Left lung (tissue), 4 donors: ENCODE measurements at regions not wholly inside any gene's neighbourhood (a gene's known extent, or its start where the extent isn't known, plus 50 kb on each side); places are given as distances from the start of the nearest gene placed in this dataset.

Experiments used
- ATAC-seq: fragments of 200-7000 bp; cut with Tn5 transposase; one replicate; pipeline ENCODE4 v1.9.1; 2020; ENCODE audit warnings: moderate library complexity
- DNase-seq, 4 donors: peaks; one replicate each; pipeline ENCODE4 v3.0.0-alpha.2; 2013 to 2020
- H3K27ac ChIP-seq, 2 donors: fragments of 200-600 bp; sonication (generic) in 1 of 2; one replicate each; pipeline versions ENCODE4 v1.5.0 to v1.8.0; 2020 to 2021
- H3K27me3 ChIP-seq, 2 donors: fragments of 200-600 bp; sonication (generic) in 1 of 2; one replicate each; pipeline versions ENCODE4 v1.5.0 to v1.8.0; 2020 to 2021
- H3K36me3 ChIP-seq, 2 donors: fragments of 200-600 bp; sonication (generic) in 1 of 2; one replicate each; pipeline versions ENCODE4 v1.5.0 to v1.8.0; 2020 to 2021
- H3K4me1 ChIP-seq, 2 donors: fragments of 200-600 bp; one replicate each; pipeline ENCODE4 v1.8.0; 2021
- H3K4me3 ChIP-seq, 2 donors: fragments of 200-600 bp; sonication (generic) in 1 of 2; one replicate each; pipeline versions ENCODE4 v1.5.0 to v1.8.0; 2020 to 2021; ENCODE audit warnings: mild to moderate bottlenecking in 1 of 2
- H3K9me3 ChIP-seq, 2 donors: fragments of 200-600 bp; sonication (generic) in 1 of 2; one replicate each; pipeline versions ENCODE4 v1.5.0 to v1.8.0; 2020 to 2021
- intact Hi-C, 2 donors: fragments of 100-400 bp; cut with DNase I; formaldehyde crosslinking; loops; one replicate each; pipeline versions ENCODE4 v1.11.2 to v1.14.2; 2022
- TF ChIP-seq, protein P1 (sequence below), 2 donors: fragments of 200-600 bp; sonication (generic) in 1 of 2; IDR thresholded peaks; one replicate each; pipeline versions ENCODE4 v1.5.0 to v1.8.0; 2021; ENCODE audit warnings: antibody characterized with exemption in 2 of 2
- donor health status: DM: no; HTN: yes; CAD: no.
- donor health status: DM: no; HTN: no; CAD: no.

DNA sequence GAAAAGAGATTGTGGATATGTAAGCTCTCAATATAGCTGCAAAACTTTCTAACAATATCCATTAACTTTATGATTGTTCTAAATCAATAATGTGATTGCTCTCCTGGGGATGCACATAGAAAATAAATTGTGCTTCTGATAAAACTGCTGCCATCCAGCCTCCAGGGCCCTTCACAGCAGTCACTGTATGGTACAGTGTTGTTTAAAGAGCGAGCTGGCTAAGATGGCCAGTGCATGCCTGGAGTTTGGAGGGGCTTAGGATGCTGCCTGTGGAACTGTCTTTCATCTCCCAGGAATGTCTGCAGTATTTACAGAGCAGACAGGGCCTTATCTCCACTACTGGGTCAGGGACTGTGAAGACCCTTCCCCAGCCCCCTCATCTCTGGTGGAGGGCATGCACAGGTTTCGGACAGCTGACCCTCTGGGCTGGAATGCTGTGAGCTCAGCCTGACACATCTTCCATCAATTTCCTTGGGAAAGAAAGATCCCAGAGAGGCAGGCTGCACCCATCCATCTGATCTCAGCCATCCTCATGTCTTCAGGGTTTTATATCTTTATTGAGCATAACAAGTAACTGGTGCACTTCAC lies 137.0 kb downstream of the PLPP3 start:
- H3K9me3 ChIP-seq = no peaks in the 10 kb centered on the region
- H3K4me1 ChIP-seq = peaks cover 4 to 36% of the 10 kb centered on the region in 2 donors
- TF ChIP-seq, protein P1, sequence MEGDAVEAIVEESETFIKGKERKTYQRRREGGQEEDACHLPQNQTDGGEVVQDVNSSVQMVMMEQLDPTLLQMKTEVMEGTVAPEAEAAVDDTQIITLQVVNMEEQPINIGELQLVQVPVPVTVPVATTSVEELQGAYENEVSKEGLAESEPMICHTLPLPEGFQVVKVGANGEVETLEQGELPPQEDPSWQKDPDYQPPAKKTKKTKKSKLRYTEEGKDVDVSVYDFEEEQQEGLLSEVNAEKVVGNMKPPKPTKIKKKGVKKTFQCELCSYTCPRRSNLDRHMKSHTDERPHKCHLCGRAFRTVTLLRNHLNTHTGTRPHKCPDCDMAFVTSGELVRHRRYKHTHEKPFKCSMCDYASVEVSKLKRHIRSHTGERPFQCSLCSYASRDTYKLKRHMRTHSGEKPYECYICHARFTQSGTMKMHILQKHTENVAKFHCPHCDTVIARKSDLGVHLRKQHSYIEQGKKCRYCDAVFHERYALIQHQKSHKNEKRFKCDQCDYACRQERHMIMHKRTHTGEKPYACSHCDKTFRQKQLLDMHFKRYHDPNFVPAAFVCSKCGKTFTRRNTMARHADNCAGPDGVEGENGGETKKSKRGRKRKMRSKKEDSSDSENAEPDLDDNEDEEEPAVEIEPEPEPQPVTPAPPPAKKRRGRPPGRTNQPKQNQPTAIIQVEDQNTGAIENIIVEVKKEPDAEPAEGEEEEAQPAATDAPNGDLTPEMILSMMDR (IDR thresholded peaks at IDR 0.05) = no peak
- DNase-seq (no peak), ATAC-seq (no peak)
- H3K27ac ChIP-seq = no peak overlapping the region
- intact Hi-C loops = no loop called here
- H3K36me3 ChIP-seq = no peaks in the 10 kb centered on the region
- H3K4me3 ChIP-seq = no peak overlapping the region
- H3K27me3 ChIP-seq = no peaks in the 10 kb centered on the region

DNA sequence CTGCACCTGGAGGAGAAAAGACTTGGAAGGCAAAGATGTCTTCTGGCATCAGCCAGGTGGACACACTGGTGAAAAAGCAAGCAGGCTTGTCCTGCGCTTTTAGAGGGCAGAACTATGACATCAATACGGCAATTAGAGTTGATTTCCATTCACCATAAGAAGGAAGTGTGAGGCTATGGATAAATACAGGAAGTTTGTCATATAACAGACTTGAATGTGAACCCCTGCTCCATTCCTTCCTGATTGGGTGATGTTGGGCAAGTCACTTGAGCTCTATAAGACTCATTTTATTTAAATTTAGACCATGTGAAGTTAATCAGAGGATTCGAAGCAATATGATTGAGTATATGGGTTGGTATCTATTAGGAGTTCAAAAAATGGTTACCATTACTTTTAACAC lies 137.8 kb downstream of the PLPP3 start:
- no peak for ATAC-seq
- Histone ChIP-seq H3K9me3 (no peaks in the 10 kb centered on the region), H3K27me3 (no peaks in the 10 kb centered on the region), H3K4me1 (peaks cover 0 to 28% of the 10 kb centered on the region in 2 donors), H3K27ac (no peak overlapping the region), H3K4me3 (no peak overlapping the region), H3K36me3 (no peaks in the 10 kb centered on the region)
- intact Hi-C loops = no loop called here
- no peak for DNase-seq
- TF ChIP-seq, protein P1 (IDR thresholded peaks at IDR 0.05) = no peak

DNA sequence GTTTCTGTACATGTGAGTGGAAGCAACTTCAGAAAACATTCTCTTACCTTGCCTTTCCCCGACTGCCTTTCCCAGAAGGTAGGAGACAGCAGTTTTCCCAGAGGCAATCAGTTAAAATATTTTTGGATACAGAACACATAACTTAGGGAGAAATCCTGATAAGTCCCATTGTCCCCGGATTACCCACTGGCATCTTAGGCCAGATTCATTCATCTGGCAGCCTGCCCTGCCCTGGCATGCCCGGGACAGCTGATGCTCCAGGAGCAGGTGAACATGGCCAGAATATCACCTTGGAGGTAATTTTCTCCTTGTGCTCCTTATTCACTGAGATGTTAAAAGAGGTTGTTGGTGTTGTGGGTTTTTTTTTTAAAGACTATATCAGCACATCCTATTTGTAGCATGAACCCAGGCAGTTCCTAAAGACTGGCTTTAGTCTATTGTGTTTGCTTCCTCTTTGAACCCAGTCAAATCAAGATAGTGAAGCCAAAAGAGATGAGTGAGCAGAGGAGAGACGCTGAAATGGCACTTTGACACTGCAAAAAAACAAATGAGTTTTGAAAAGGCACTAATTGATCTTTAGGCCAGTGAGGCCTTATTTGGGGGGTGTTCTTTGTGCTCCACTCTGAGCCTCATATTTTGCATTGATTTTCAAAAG lies 139.6 kb downstream of the PLPP3 start:
- no peak for DNase-seq

DNA sequence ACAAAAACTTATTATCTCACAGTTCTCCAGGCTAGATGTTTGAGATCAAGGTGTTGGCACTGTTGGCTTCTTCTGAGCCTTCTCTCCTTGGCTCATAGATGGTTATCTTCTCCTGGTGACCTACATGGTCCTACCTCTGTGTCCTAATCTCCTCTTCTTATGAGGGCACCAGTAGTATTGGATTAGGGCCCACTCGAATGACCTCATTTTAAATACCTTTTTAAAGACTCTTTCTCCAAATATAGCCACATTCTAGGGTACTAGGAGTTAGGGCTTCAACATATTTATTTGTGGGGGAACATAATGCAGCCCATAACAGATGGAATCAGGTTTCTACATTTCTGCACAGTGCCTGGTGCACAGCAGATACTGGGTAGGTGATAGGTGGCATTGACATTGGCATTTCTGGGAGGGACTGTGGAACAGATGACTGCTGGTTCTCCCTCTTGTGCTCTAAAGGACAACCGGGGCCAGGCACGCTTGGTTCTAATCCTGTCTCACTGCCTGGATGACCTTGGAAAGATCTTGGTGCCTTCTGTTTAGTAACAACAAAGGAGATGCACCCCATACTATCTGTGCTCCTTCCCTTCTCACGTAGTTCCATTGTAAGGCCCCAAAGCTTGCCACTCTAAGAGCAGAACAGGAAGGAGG lies 140.3 kb downstream of the PLPP3 start:
- DNase-seq (no peak), ATAC-seq (no peak)
- Histone ChIP-seq H3K4me1 (peaks cover 0 to 12% of the 10 kb centered on the region in 2 donors), H3K36me3 (no peaks in the 10 kb centered on the region), H3K27ac (no peak overlapping the region), H3K27me3 (no peaks in the 10 kb centered on the region), H3K9me3 (no peaks in the 10 kb centered on the region), H3K4me3 (no peak overlapping the region)
- TF ChIP-seq, protein P1 (IDR thresholded peaks at IDR 0.05) = no peak
- intact Hi-C loops = no loop called here

More for the DNA sequence above, 139.6 kb downstream of the PLPP3 start:
- ATAC-seq = peak; percentile 10
- no peaks in the 10 kb centered on the region for H3K27me3 ChIP-seq
- no peak overlapping the region for H3K27ac ChIP-seq
- TF ChIP-seq, protein P1 (IDR thresholded peaks at IDR 0.05) = no peak
- no peaks in the 10 kb centered on the region for H3K9me3 ChIP-seq
- peaks cover 0 to 11% of the 10 kb centered on the region in 2 donors for H3K4me1 ChIP-seq
- intact Hi-C loops = no loop called here
- no peaks in the 10 kb centered on the region for H3K36me3 ChIP-seq
- no peak overlapping the region for H3K4me3 ChIP-seq

DNA sequence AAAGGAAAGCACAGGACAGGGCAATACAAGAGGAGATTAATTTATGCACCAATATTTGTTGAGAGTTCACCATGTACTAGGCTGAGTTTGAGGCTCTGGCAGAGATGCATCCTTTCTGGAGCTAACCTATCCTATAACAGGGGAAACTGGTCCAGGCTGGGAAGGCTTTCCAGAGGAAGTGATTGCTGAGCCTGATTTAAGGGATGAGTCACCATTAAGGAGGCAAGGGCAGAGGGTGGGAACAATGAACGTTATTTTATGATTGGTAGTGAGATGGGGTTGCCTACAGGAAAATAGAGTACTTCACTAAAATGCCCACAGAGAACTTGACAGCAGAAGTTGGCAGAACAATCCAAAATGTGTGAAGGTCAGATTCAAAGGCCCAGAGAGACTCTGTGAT lies 141.4 kb downstream of the PLPP3 start:
- ATAC-seq (no peak), DNase-seq (no peak)
- Histone ChIP-seq H3K9me3 (no peaks in the 10 kb centered on the region), H3K27ac (no peak overlapping the region), H3K4me3 (no peak overlapping the region), H3K27me3 (no peaks in the 10 kb centered on the region), H3K36me3 (no peaks in the 10 kb centered on the region), H3K4me1 (peaks cover 0 to 12% of the 10 kb centered on the region in 2 donors)
- intact Hi-C loops = no loop called here
- TF ChIP-seq, protein P1 (IDR thresholded peaks at IDR 0.05) = no peak
